Inferior parietal cortex (tissue), 1 donor: ENCODE measurements at regions not wholly inside any gene's neighbourhood (a gene's known extent, or its start where the extent isn't known, plus 50 kb on each side); places are given as distances from the start of the nearest gene placed in this dataset.

ENCODE experiments used
- DNase-seq: peaks from one replicate; pipeline ENCODE4 v3.0.0-alpha.2; 2016; ENCODE audit errors: extremely low spot score

- peak; percentile 29 for DNase-seq
Measured at GRCh38 chr14:26395726-26396125, 202.1 kb downstream of the NOVA1 start.

- DNase-seq: peak; percentile 76
Measured at GRCh38 chr14:26394150-26394810, 203.6 kb downstream of the NOVA1 start.

- DNase-seq: no peak
Measured at GRCh38 chr14:26392498-26392897, 205.3 kb downstream of the NOVA1 start.

- peak; percentile 39 for DNase-seq
Measured at GRCh38 chr14:26389646-26390508, 208.0 kb downstream of the NOVA1 start.

DNA sequence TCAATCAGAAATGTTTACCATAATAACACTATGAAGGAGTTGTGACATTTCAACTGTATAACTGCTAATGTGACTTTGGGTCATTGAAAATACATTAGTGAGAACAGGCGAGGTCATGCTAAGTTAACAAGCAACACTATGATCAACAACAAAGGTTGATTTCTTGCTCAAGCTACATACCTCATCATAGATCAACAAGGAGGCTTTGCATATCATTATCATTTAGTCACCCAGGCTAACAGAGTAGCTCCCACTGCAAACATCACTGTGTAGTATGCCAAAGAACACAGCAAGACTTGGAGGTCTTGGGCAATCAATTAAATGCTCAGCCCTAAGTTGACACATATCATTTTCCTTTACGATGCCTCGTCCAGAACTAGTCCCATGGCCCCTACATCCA lies 212.5 kb downstream of the NOVA1 start:
- DNase-seq: no peak

DNA sequence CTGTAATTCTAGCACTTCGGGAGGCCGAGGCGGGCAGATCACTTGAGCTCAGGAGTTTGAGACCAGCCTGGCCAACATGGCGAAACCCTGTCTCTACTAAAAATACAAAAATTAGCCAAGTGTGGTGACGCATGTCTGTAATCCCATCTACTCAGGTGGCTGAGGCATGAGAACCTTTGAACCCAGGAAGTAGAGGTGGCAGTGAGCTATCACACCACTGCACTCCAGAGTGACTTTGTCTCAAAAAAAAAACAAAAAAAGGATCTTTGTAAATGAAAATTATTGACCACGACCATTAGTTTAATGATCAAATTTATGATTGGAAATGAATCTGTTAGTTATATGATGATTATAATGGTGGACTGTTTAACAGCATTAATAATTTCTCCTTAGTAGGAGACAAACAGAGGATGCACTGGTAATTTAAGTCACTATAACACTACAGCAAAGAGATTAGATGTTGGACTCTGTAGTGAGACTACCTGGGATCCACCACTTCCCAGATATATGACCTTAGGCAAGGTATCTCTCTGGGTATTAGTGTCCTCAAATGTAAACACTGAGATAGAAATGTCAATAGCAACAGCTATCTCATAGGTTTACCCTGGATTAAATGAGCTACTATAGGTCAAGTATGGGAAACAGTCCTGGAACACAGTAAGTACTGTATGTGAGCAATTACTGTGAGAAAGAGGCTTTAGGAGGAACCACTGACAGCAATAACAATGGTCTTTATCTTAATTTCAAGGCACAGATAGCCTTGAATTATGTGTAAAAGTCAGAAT lies 214.7 kb downstream of the NOVA1 start:
- no peak for DNase-seq

DNA sequence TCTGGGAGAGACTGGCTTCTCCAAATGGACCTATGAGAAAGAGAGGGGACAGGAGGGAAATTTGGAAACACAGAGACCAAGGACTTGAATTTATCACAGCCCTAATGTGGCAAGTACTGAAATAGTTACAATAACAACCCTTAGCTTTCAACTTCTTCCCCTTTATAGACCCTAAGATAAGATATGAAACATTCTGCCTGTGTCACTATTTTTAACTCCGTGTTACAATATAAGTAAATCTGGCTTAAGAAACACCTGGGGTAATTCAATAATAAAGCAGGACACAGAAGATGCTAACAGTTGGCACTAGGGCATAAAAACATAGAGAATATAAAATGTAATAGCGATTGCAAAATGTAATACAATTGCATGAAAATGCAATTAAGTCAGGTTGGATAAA lies 216.4 kb downstream of the NOVA1 start:
- DNase-seq: no peak

DNA sequence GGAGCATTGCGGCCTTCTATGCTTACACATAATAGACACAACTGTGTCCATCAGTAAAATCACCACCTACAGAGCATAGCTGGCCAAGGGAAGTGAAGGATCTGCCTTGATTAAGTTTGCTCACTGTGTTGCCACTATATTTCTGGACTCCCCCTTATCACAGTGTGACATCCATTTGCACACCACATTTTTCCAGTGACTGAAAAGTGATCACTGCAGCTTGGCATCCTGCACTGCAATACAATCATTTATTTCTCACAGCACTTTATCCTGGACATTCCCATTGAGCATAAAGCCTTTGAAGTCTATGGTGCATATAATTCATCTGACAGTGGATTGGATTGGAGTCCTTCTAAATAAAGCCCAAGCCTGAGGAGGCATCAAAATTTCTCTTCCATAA lies 217.2 kb downstream of the NOVA1 start:
- no peak for DNase-seq

- no peak for DNase-seq
Measured at GRCh38 chr14:26379951-26380350, 217.9 kb downstream of the NOVA1 start.

- DNase-seq: no peak
Measured at GRCh38 chr14:26377150-26377549, 220.7 kb downstream of the NOVA1 start.

DNA sequence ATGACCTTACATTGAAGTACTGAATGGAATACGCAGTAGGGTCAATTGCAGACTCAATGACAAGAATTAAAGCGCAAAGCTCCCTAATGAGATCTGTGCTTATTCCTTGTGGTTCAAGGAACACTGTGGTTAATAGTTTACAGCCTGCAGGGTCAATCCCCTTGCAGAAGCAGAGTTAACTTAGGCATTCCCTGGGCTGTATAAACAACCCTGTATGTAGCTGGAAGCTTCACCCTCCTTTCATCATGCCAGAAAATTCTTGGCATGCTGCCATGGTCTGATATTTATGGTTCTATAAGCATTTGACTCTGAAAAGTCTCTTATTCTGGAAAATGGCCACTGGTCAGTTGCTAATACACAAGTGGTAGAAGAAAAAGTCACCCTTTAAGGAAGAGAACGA lies 227.7 kb downstream of the NOVA1 start:
- no peak for DNase-seq

DNA sequence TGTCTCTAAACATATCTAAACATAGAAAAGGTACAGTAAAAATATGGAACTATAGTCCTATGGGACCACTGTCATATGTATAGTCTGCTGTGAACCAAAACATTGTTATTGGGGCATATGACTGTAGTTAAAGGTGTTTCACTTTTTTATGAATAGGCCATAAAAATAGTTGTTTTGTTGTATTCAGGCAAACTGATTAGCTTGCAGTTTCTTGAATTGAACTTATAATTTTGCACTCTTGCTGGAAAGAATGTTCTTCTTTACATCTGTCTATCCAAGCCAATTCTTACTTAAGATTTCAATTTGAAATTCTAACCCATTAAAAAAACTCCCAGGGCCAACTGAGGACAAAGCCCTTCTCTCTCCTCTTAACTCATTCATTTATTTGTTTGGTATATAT lies 234.1 kb downstream of the NOVA1 start:
- no peak for DNase-seq

- DNase-seq: no peak
Measured at GRCh38 chr14:26344596-26344995, 253.2 kb downstream of the NOVA1 start.

DNA sequence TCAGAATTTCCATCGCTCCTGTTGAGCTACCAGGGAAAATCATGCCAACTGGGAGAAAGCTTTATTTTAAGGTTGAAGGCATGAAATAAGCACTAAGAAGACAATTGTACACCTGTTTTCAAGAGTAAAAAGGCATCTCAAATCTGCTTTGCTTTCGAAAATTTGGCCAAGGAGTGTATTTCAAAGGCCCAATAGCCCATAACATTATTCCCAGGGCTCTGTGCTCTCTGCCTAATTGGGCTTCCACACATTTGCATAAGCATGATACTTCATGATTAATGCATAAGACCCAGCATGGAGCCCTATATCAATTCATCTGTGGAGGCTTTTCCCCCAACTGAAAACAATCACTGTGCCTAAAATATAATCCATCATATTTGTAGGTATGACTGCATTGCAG lies 258.5 kb downstream of the NOVA1 start:
- DNase-seq: no peak

- DNase-seq: no peak
Measured at GRCh38 chr14:26338231-26338630, 259.6 kb downstream of the NOVA1 start.

- no peak for DNase-seq
Measured at GRCh38 chr14:26334288-26334687, 263.5 kb downstream of the NOVA1 start.

GRCh38 chr14:26332966-26333365 lies 264.9 kb downstream of the NOVA1 start:
- no peak for DNase-seq

GRCh38 chr14:26330982-26331381 lies 266.9 kb downstream of the NOVA1 start:
- DNase-seq: no peak

DNA sequence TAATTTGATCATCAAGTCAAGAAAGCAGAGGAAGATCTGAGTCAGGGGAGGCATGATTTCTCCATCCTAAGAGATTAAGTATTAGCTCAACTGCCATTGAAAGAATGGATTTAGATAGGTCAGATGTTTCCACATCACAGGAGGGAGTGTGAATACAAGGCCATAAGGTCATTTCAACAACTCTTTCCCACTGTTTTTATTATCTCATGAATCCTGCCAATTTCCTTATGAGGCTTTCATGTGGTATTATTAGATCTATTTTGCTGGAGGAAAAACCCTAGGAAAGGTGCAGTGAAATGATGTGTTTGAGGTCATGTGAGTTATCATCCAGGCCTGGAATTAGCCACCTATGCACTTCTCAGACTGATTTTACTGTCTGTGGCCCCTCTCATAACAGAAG lies 269.0 kb downstream of the NOVA1 start:
- no peak for DNase-seq

- no peak for DNase-seq
Measured at GRCh38 chr14:26323869-26324268, 274.0 kb downstream of the NOVA1 start.

GRCh38 chr14:26320886-26321285 lies 276.9 kb downstream of the NOVA1 start:
- DNase-seq: no peak

DNA sequence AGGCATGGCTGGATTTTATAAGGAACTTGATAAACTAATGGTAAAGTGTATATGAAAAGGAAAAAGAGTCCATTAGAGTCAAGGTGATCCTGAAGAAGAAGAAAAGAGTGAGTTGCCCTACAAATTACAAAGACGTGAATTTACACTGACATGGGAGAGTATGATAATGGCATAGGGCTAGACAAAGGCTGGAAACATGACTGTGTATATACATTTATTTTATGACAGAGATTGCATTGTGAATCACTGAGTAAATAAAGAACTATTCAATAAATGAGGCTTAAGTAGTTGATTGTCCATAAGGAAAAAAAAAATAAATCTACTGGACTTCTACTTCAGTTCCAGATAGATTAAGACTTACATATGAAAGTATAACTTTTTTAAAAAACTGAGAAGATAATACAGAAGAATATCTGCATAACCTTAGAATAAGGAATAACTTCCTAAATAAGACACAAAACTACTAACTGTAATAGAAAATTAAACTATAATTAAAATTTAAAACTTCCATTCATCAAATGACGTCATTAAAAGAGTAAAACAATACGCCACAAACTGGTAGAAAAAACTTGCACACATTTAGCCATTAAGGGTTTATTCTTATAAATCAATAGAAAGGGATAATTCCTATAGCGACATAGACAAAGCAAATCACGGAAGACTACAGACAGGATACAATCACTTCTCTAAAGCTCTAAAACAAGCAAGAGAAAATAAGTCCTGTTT lies 278.5 kb downstream of the NOVA1 start:
- no peak for DNase-seq
